Large intestine (tissue), 3 donors: ENCODE measurements at regions not wholly inside any gene's neighbourhood (a gene's known extent, or its start where the extent isn't known, plus 50 kb on each side); places are given as distances from the start of the nearest gene placed in this dataset.

Experiments used
- DNase-seq, 2 donors: peaks; one replicate each; pipeline versions ENCODE4 v3.0.0 to v3.0.0-alpha.2; 2013
- H3K27ac ChIP-seq: one replicate; pipeline ENCODE4 v1.5.1; 2013; ENCODE audit warnings: low read length
- H3K27me3 ChIP-seq: 2 replicates; pipeline ENCODE4 v1.6.1; 2013; ENCODE audit warnings: low read length; ENCODE audit not compliant: control insufficient read depth, insufficient read depth
- H3K36me3 ChIP-seq: 2 replicates; pipeline ENCODE4 v1.6.1; 2013; ENCODE audit warnings: low read length; ENCODE audit not compliant: control insufficient read depth, insufficient read depth
- H3K4me1 ChIP-seq: one replicate; pipeline ENCODE4 v1.6.1; 2013; ENCODE audit warnings: low read length; ENCODE audit not compliant: control insufficient read depth, insufficient read depth
- H3K4me3 ChIP-seq: one replicate; pipeline ENCODE4 v1.5.1; 2013; ENCODE audit warnings: low read length
- H3K9me3 ChIP-seq: one replicate; pipeline ENCODE4 v1.6.1; 2013; ENCODE audit warnings: mild to moderate bottlenecking, low read depth, low read length, moderate library complexity; ENCODE audit not compliant: control insufficient read depth
- WGBS: methylation state at CpG from one replicate; pipeline ENCODE4 v1.1.5; 2013; ENCODE audit warnings: low lambda C conversion rate; ENCODE audit not compliant: insufficient coverage; 5-methylcytosine and 5-hydroxymethylcytosine counted together

- no peak overlapping the region for H3K4me3 ChIP-seq
- no peak for DNase-seq
- no peaks in the 10 kb centered on the region for H3K9me3 ChIP-seq
- H3K36me3 ChIP-seq, result no peaks in the 10 kb centered on the region
- WGBS, result no CpG with 5 or more reads among the region's 2 CpGs
- H3K27me3 ChIP-seq, result no peaks in the 10 kb centered on the region
- H3K4me1 ChIP-seq, result no peaks in the 10 kb centered on the region
- no peak overlapping the region for H3K27ac ChIP-seq
Measured at GRCh38 chr3:27900316-27900715, 178.2 kb upstream of the EOMES start.

GRCh38 chr3:27903446-27903845, 181.3 kb upstream of the EOMES start:
- no peaks in the 10 kb centered on the region for H3K36me3 ChIP-seq
- DNase-seq, result no peak
- no peaks in the 10 kb centered on the region for H3K4me1 ChIP-seq
- H3K27ac ChIP-seq, result no peak overlapping the region
- H3K27me3 ChIP-seq, result no peaks in the 10 kb centered on the region
- WGBS, result 20% methylated on average over 1 of the region's 3 CpGs
- H3K9me3 ChIP-seq, result no peaks in the 10 kb centered on the region
- no peak overlapping the region for H3K4me3 ChIP-seq

GRCh38 chr3:27905625-27906024, 183.5 kb upstream of the EOMES start:
- no peak for DNase-seq
- WGBS, result 100% methylated on average over 1 of the region's 2 CpGs
- Histone ChIP-seq H3K4me3 (no peak overlapping the region), H3K9me3 (no peaks in the 10 kb centered on the region), H3K36me3 (no peaks in the 10 kb centered on the region), H3K27me3 (no peaks in the 10 kb centered on the region), H3K27ac (no peak overlapping the region), H3K4me1 (no peaks in the 10 kb centered on the region)

GRCh38 chr3:27907148-27907547, 185.0 kb upstream of the EOMES start:
- H3K27ac ChIP-seq, result no peak overlapping the region
- no peaks in the 10 kb centered on the region for H3K36me3 ChIP-seq

GRCh38 chr3:27907929-27908328, 185.8 kb upstream of the EOMES start:
- WGBS, result no CpG with 5 or more reads among the region's 4 CpGs
- H3K9me3 ChIP-seq, result no peaks in the 10 kb centered on the region
- H3K27me3 ChIP-seq, result no peaks in the 10 kb centered on the region

More at GRCh38 chr3:27907148-27907547, 185.0 kb upstream of the EOMES start:
- no peak for DNase-seq
- no peak overlapping the region for H3K4me3 ChIP-seq
- H3K9me3 ChIP-seq, result no peaks in the 10 kb centered on the region
- no peaks in the 10 kb centered on the region for H3K4me1 ChIP-seq
- H3K27me3 ChIP-seq, result no peaks in the 10 kb centered on the region

GRCh38 chr3:27910456-27910855, 188.3 kb upstream of the EOMES start:
- WGBS, result no CpG with 5 or more reads among the region's 4 CpGs
- DNase-seq, result no peak
- H3K27ac ChIP-seq, result no peak overlapping the region

More at GRCh38 chr3:27907929-27908328, 185.8 kb upstream of the EOMES start:
- Histone ChIP-seq H3K4me1 (no peaks in the 10 kb centered on the region), H3K36me3 (no peaks in the 10 kb centered on the region), H3K27ac (no peak overlapping the region), H3K4me3 (no peak overlapping the region)
- no peak for DNase-seq

GRCh38 chr3:27914199-27914598, 192.1 kb upstream of the EOMES start:
- Histone ChIP-seq H3K27ac (no peak overlapping the region), H3K4me3 (no peak overlapping the region), H3K9me3 (no peaks in the 10 kb centered on the region), H3K36me3 (no peaks in the 10 kb centered on the region), H3K27me3 (no peaks in the 10 kb centered on the region), H3K4me1 (no peaks in the 10 kb centered on the region)
- no CpG with 5 or more reads among the region's 6 CpGs for WGBS
- no peak for DNase-seq

More at GRCh38 chr3:27910456-27910855, 188.3 kb upstream of the EOMES start:
- Histone ChIP-seq H3K27me3 (no peaks in the 10 kb centered on the region), H3K4me3 (no peak overlapping the region), H3K9me3 (no peaks in the 10 kb centered on the region), H3K4me1 (no peaks in the 10 kb centered on the region), H3K36me3 (no peaks in the 10 kb centered on the region)

- Histone ChIP-seq H3K36me3 (no peaks in the 10 kb centered on the region), H3K4me3 (no peak overlapping the region), H3K4me1 (no peaks in the 10 kb centered on the region), H3K27me3 (no peaks in the 10 kb centered on the region), H3K9me3 (no peaks in the 10 kb centered on the region), H3K27ac (no peak overlapping the region)
- WGBS, result 100% methylated on average over 1 of the region's 2 CpGs
- no peak for DNase-seq
Measured at GRCh38 chr3:27923349-27924068, 201.4 kb upstream of the EOMES start.

GRCh38 chr3:27927882-27928281, 205.8 kb upstream of the EOMES start:
- no peak overlapping the region for H3K27ac ChIP-seq
- DNase-seq, result no peak
- H3K9me3 ChIP-seq, result no peaks in the 10 kb centered on the region
- no peaks in the 10 kb centered on the region for H3K27me3 ChIP-seq
- H3K4me3 ChIP-seq, result no peak overlapping the region
- no peaks in the 10 kb centered on the region for H3K4me1 ChIP-seq
- H3K36me3 ChIP-seq, result no peaks in the 10 kb centered on the region
- 83% methylated on average over 1 of the region's 1 CpG for WGBS

GRCh38 chr3:27930052-27930602, 208.0 kb upstream of the EOMES start:
- Histone ChIP-seq H3K27ac (no peak overlapping the region), H3K4me1 (no peaks in the 10 kb centered on the region), H3K27me3 (no peaks in the 10 kb centered on the region), H3K9me3 (no peaks in the 10 kb centered on the region), H3K36me3 (no peaks in the 10 kb centered on the region), H3K4me3 (no peak overlapping the region)
- DNase-seq, result no peak
- WGBS, result no CpG with 5 or more reads among the region's 1 CpG

GRCh38 chr3:27935492-27935891, 213.4 kb upstream of the EOMES start:
- Histone ChIP-seq H3K9me3 (no peaks in the 10 kb centered on the region), H3K27ac (no peak overlapping the region), H3K4me1 (no peaks in the 10 kb centered on the region), H3K4me3 (no peak overlapping the region), H3K36me3 (no peaks in the 10 kb centered on the region), H3K27me3 (no peaks in the 10 kb centered on the region)
- DNase-seq, result no peak
- WGBS, result no CpG with 5 or more reads among the region's 2 CpGs
